Endothelial cell of umbilical vein (primary cell): ENCODE measurements at regions not wholly inside any gene's neighbourhood (a gene's known extent, or its start where the extent isn't known, plus 50 kb on each side); places are given as distances from the start of the nearest gene placed in this dataset.

Source experiments
- CTCF ChIP-seq, 2 donors: IDR thresholded peaks; 1 replicate in 1 of 2; 2 replicates in 1 of 2; pipeline ENCODE4 v1.5.1; 2011; ENCODE audit warnings: low read length in 2 of 2, mild to moderate bottlenecking in 2 of 2, moderate library complexity in 2 of 2, control low read depth in 1 of 2, inconsistent platforms in 1 of 2, low read depth in 1 of 2; ENCODE audit not compliant: insufficient read depth in 1 of 2; ENCODE audit errors: extremely low read depth in 1 of 2
- POLR2A ChIP-seq: IDR thresholded peaks from 2 replicates; pipeline ENCODE4 v1.6.1; 2012; ENCODE audit warnings: low read depth, mild to moderate bottlenecking, control low read depth, low read length
- POLR2AphosphoS5 ChIP-seq: IDR thresholded peaks from 2 replicates; pipeline ENCODE4 v1.6.1; 2012; ENCODE audit warnings: low read depth, mild to moderate bottlenecking, control low read depth, low read length, moderate library complexity; ENCODE audit not compliant: insufficient read depth

DNA sequence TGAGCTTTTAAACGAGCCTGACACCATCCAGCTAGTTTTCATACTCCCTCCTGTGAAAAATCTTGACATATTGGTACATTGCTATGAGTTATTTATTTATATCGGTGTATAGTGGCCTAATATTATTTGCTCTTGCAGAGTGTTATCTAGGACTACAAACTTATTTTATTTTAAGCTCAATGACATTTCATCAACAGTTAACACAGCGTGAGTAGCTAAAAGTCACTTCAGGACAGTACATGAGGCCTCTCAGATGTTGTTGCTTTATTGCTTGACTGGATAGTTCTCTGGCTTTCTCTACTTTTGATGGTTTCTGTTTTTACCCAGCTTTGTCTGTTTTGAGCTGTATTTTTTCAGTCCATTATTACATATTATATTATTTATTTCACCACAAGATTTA is 172.9 kb upstream of the KLF7 start:
- TF ChIP-seq POLR2A, result no peak
- no peak for TF ChIP-seq CTCF (IDR thresholded peaks at IDR 0.05; ENCODE audit: extremely low read depth in 1 of 2, insufficient read depth in 1 of 2, low read depth in 1 of 2, low read length in 2 of 2)
- TF ChIP-seq POLR2AphosphoS5, result no peak
